AG10803 (cell line): ENCODE measurements at regions not wholly inside any gene's neighbourhood (a gene's known extent, or its start where the extent isn't known, plus 50 kb on each side); places are given as distances from the start of the nearest gene placed in this dataset.

Experiments
- DNase-seq: peaks from one replicate; pipeline ENCODE4 v3.0.0; 2010; ENCODE audit warnings: low read depth
- H3K4me3 ChIP-seq: 2 replicates; pipeline ENCODE4 v1.5.1; 2011; ENCODE audit warnings: mild to moderate bottlenecking, low read length, control low read depth
- CTCF ChIP-seq: conservative IDR thresholded peaks from 2 replicates; pipeline ENCODE4 v1.5.1; 2011; ENCODE audit warnings: mild to moderate bottlenecking, low read length, control low read depth, inconsistent platforms

GRCh38 chr10:100656454-100656853 lies 88.9 kb upstream of the PAX2 start:
- no peak for TF ChIP-seq CTCF
- H3K4me3 ChIP-seq = no peak overlapping the region
- DNase-seq = no peak

- no peak for DNase-seq
- no peak for TF ChIP-seq CTCF
- no peak overlapping the region for H3K4me3 ChIP-seq
Observed at GRCh38 chr10:100658269-100658668, 87.1 kb upstream of the PAX2 start.

GRCh38 chr10:100659361-100660098 lies 85.9 kb upstream of the PAX2 start:
- no peak for DNase-seq
- no peak for TF ChIP-seq CTCF
- no peak overlapping the region for H3K4me3 ChIP-seq

GRCh38 chr10:100660365-100660764 lies 85.0 kb upstream of the PAX2 start:
- DNase-seq = no peak
- H3K4me3 ChIP-seq = no peak overlapping the region
- TF ChIP-seq CTCF = no peak

GRCh38 chr10:100660945-100661344 lies 84.4 kb upstream of the PAX2 start:
- no peak for TF ChIP-seq CTCF
- no peak for DNase-seq

GRCh38 chr10:100661520-100661919 lies 83.9 kb upstream of the PAX2 start:
- DNase-seq = no peak
- no peak for TF ChIP-seq CTCF
- H3K4me3 ChIP-seq = no peak overlapping the region

More at GRCh38 chr10:100660945-100661344, 84.4 kb upstream of the PAX2 start:
- no peak overlapping the region for H3K4me3 ChIP-seq

GRCh38 chr10:100662067-100662466 lies 83.3 kb upstream of the PAX2 start:
- no peak for DNase-seq
- no peak for TF ChIP-seq CTCF

More at GRCh38 chr10:100662067-100662466, 83.3 kb upstream of the PAX2 start:
- no peak overlapping the region for H3K4me3 ChIP-seq
